ENCODE measurements at regions not wholly inside any gene's neighbourhood (a gene's known extent, or its start where the extent isn't known, plus 50 kb on each side); places are given as distances from the start of the nearest gene placed in this dataset.

DNA sequence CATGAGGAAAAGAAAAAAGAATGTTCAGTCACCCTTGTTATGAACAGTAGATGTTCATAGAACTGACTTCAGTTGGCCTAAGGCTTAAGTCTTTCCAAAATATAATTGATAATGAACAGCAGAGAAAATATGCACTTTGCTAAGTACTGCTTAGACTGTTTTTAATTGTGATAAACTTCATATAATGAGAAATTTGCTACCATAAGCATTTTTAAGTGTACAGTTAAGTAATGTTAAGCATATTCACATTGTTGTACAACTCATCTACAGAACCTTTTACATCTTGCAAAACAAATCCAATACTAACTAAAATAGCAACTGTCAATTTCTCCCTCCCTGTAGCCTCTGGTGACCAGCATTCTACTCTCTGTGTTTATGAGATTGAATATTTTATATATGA lies 792.2 kb upstream of the LCORL start:
- DNase-seq: no peak

DNA sequence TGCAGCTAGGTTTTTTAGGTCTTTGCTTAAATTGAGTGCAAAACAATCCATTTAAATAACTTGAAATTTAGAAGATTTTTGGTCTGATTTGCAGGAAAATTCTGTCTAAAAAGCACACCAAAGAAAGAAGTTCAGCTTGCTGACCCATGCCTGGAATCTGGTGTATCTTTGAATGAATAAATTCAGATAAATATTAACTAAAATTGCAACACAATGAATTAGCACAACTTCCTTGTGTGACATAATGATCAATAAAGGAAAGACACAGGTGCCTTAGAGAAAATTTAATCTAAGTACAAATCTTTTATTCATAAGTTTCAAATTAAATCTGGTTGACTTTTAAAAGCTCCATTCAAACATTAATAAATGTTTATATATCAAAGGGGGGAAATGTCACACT lies 791.5 kb upstream of the LCORL start:
- DNase-seq: no peak

DNA sequence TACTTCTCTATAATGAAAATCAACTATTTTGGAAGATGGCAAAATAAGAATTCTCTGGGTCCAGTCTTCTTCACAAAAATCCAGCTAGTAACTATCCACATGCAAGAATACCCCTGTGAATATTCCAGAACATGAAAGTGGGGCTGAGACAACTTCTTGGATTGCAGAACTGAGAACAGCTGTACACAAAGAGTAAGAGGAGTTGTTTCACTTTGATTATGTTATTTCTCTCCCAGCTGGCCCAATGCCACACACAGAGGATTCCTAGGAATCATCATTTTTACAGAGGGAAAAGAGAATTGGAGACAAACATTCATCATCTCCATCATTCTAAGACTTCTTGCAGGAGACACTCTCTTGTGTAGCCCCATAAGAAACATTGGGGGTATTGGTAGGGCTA lies 782.2 kb upstream of the LCORL start:
- no peak for DNase-seq

DNA sequence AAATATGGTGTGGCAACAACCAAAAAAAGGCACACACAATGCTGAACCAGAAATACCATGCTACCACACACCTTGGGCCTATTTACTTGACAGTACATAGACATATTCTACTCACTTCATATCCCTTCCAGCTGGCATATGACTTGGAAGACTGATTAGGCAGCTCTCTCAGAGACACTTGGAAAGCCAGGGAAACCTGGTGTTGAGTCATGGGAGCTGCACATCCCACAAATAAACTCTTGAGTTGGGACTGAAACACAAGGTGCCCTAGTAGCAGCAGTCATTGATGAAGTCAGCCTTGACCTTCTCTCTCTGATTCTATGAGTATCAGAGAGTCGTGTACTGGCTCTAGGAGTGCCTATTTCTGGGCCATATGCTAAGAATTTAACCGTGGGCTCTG lies 776.6 kb upstream of the LCORL start:
- DNase-seq: no peak

DNA sequence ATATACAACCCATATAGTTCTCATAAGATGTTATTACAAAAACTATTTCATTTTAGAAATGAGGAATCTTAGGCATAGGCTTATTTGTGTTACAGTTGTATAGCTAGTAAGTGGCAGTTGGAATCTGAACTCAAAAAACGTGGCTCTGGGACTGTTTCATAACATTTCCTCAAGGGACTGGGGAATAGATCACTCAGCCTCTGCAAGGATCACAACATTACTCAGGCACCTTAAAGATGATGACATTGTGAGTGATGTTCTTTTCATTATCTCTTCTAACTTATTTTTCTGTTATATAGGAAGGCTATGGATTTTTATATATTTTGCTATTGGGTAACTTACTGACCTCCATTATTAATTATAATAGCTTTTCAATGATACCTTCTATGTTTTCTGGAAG lies 774.2 kb upstream of the LCORL start:
- no peak for DNase-seq

DNA sequence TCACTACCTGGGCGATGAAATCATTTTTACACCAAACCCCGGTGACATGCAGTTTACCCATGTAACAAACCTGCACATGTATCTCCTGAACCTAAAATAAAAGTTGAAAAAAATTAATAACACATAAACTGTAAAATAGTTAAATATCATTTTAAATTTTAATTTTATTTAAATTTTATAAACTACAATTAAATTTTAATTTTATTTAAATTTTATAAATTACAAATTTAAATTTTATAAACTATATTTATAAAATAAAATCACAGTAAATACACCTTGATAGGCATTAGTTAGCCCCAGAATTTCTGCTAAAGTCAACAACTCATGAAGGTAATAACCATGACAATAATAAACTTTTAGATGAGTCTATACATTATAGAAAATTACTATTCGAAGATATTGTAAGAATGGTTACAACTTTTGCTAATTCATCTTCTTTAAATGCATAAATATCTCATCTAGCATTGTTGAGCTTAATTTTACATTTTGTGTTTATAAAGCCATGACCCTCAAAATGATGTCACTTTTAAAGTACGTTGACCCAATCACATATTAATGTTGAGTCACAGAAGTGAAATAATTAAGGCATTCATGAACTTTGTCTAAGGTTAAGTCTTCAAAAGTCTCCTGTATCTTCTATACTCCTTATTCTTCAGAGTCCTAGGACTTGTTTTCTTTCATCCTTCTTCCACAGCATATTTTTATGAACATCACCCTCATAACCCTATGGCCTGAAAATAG lies 755.8 kb upstream of the LCORL start:
- no peak for DNase-seq

DNA sequence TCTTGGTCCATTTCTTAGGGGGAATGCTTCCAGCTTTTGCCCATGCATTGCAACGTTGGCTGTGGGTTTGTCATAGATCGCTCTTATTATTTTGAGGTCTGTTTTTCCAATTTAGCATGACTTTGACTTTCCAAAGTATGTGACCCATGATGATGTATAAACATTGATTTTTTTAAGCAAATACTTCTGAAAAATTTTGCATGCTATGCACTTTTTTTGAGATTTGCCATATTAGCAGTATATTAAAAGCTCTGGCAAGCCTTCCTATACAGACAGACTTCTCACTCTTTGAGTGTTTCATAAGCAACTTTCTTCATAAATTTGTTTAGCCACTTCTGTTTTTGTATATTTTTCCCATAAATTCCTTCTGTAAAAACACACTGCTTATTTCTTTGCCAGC lies 746.4 kb upstream of the LCORL start:
- DNase-seq: no peak

DNA sequence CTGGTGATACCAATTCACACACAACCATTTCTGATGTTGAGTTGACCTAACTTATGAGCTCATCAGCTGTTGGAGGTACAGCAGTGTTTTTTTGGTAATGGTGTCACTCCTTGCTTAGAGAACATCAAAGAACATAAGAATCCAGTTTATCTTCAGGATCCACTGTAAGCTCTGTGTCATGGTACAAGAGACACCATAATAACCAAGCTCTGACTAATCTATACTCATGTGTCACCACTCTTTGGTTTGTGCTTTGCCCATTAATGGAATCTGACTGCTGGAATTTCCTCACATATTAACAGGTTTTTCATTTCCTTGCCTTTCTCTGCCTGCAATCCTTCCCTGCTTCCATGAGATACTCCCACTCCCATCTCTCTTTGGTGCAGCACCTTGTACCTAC lies 735.1 kb upstream of the LCORL start:
- no peak for DNase-seq

DNA sequence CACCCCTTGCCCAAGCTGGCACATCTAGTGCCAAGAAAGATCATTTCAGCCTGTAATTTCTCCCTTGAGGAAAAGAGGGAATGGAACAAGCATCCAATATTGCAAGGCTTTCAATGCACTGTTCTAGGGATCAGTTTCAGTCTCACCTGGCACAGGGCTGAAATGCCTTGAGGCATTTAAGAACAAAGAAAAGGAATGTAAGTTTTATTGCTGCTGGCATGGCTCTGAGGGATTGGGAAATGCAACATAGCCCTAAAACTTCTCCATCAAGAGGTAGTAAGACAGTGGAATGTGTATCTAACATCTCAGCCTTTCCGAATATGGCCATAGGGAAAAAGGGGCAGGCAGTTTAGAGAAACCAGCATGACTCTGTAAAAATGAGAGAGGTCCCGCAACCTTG lies 732.6 kb upstream of the LCORL start:
- DNase-seq: no peak

DNA sequence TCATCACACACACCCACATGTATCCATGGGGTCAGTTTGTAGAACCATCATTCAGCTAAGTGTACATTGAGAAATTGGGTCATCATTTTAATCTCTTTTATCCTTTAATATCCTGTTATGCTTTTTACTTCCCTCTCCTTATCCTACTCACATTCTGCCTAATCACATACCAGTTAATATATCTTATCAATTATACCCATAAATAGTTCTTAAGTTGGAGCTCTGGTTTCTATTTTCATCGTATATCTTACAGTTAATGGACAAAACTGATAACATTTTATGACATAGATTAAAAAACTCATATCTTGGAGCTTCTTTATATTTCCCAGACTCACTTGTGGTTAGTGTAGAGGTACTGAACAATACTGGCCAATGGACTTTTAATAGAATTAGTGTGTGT lies 729.5 kb upstream of the LCORL start:
- no peak for DNase-seq

DNA sequence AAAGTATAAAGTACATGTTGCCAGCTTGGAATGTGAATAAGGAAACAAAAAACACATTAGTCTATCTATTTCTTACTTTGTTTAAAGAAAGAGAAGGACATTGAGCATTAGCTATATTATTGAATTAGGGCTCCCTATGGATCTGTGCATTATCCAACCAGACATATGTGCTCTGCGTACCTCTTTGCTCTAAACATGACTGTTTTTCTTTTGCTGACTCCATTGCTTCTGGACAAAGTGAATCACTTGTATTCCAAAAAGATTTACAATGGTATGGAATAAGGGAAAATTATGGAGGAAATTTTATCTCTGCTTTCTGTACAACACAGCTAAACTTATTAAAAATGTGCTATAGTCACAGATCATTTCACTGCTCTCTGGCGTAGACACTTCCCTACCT lies 727.8 kb upstream of the LCORL start:
- DNase-seq: no peak

DNA sequence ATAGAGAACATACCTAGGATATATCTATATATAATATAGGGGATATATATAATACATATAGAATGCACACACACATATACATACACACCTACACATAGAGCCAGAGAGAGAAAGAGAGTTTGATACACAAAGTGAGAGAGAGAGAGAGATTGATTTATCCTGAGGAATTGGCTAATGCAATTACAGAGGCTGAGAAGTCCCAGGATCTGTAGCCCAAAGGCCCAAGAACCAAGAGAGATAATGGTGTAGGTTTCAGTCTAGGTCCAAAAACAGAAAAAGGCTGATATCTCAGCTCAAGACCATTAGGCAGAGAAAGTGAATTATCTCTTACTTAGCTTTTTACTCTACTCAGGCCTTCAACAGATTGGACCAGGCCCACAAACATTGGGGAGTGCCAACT lies 715.0 kb upstream of the LCORL start:
- no peak for DNase-seq

DNA sequence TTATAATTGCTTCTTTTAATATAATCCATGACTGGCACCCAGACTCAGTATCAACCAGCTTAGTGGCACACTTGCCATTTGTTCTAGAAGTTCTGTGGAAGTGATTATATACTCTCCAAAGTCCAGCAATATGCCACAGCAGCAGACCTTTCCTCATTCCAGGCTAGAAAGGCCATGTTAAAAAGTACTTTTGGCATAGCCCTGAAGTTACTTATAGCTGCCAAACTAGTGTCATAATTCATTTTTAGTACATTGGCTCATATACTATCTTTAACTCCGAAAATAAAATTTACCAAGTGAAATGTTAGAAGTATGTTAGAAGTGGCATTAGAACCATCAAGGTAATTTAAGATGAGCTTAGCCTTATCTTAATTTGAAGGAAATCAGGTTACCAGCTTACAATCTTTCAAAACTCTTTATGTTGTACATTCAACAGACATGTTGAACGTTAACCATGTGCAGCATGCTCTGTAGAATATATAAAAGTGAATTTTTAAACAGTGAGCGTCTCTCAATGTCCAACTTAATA lies 714.2 kb upstream of the LCORL start:
- DNase-seq: no peak

DNA sequence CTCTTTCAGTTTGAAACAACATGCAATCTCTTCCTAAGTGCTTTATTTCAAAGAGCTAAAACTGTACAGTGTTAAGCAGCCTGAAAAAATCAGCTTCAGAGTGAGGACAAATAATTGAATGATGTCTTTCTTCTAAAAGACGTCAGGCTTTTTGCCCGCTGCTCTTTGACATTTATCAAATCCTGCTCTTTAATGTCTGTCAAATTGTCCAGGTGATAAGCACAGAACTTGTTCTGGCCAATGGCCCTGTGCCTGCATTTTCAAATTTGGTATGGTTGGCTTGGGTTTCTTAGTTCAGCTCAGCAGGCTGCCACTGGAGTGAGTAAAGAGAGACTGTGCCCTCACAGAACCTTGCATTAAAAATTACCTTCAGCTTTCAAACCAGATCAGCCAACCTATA lies 712.9 kb upstream of the LCORL start:
- DNase-seq: no peak

DNA sequence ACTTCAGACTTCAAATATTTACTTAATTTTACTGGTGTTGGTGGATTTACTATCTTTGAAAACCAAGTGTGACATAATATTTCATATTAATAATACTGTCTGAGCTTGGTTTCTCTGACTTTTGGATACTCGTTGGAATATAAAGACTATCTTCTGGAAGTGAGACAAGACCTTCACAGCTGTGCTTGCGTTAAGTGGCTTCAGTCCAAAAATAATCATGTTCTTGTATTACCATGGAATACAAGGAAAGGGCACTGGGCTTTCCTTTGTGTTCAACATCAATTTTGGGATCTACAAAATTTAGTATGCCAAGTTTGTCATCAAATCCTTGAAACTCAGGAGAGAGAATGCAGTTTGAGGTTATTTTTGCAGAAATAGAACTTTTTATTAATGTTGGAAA lies 712.4 kb upstream of the LCORL start:
- DNase-seq: no peak

DNA sequence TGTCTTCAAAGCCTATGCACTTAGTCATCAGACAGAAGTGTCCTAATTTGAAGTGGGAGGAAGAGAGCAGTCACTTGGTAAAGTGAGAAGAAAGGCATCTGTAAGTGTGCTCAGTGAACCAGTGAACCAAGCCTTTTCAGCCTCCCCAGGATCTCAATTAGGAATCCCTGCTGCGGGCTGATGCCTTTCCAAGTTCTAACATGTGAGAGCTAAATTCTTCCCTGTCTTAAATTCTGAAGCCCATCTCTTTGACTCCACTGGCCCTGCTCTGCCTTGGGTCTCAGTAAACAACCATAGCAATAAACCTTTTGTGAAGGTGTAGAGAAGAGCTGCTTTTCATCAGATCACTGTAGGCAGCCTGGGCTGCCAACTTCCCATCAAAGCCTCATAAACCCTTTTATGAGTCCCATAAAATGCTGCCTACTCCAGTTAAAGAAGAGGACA lies 701.2 kb upstream of the LCORL start:
- DNase-seq: no peak

DNA sequence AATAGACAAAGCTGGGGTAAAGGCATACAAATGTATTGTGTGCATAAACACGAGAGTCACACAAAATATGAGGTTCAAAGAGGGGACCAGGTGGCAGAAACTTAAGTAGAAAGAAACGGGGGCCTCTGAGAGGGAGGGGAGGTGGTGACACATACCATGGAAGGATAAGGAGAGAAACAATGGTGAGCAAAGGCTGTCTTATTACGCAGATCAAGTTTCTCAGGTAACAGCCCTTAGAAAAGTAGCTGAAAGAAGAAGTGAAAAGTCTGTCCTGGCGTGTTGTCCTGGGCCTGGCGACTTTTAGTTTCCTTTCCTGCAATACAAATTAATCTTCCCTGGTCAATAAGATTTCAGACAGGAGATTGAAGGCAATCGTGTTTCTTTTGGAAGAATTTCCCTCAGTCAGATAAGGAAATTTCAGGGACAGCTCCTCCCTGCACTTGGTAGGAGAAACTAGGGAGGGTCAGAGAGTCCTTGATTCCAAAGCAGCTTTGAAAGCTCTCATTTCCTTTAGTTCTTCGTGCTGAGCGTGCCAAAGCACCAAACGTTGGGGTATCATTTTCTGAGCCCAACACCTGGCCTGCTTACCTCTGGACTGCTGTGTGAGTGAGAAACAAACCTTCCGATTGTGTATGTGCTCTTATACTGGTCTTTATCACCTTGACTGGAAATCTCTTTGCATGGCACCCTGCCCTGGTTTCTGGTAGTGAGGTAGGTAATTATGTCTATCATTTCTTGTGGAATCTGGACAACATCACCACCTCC lies 676.7 kb upstream of the LCORL start:
- no peak for DNase-seq

DNA sequence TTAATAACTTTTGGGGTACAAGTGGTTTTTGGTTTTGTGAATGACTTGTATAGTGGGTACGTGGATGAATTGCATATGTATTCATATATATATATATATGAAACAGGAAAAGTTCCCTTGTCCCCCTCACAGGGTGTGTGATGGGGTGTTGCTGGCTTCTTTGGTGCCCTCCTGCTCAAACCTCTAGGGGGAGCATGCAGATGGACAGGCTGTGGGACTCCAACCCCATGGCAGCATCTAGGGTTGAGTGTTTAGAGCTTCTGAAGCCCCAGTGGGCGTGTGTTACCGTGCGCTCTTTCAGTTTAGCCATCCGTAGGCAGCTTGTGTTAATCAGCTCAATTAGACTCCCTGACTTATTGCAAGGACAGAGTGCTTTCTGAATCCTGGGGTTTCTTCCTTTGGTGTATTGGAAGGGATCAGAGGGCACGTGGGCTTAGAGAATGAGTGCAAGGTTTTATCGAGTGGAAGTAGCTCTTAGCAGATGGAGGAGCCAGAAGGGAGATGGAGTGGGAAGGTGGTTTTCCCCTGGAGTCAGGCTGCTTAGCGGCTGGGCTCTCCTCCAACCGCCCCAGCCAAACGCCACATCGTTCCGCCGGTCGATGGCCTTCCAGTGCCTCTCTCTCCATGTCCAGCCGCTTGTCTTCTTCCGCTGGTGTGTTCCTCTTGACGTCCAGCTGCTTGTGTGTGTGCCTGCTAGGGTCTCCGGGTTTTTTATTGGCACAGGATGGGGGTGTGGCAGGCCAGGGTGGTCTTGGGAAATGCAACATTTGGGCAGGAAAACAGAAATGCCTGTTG lies 674.4 kb upstream of the LCORL start:
- no peak for DNase-seq

DNA sequence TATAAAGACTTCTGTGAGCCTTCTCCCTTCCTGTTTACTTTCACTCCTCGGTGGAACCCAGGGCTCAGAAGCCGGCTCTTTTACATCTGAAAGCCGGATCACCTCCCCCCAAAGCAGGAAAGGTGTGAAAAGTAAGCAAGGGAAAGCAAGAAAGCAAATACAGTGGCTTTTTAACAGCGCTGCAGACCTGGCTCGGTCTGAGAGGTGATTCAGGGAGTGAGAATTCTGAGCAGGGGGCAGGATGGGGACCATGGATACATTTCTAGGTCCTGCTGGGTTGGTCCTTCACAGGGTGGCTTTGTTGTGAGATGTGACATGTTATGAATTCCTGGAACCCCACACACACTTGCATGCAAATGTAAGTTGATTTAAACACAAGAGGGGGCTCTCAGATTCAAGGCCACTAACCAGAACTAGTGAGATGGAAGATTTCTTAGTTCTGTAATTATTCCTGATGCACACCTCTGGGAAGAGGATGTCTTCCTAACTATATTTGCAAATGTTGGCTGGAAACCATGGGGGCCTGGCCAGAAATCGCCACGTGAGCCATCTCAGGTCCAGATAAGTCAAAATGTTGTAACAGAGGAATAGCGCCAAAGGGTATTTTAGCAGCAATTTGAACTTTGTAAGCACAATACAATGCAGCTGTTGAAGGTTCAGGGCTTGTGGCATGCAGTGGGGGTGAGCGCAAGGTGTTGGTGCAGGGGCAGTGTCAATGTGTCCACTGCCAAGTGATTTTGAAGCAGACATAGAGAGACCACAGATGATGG lies 670.1 kb upstream of the LCORL start:
- no peak for DNase-seq

DNA sequence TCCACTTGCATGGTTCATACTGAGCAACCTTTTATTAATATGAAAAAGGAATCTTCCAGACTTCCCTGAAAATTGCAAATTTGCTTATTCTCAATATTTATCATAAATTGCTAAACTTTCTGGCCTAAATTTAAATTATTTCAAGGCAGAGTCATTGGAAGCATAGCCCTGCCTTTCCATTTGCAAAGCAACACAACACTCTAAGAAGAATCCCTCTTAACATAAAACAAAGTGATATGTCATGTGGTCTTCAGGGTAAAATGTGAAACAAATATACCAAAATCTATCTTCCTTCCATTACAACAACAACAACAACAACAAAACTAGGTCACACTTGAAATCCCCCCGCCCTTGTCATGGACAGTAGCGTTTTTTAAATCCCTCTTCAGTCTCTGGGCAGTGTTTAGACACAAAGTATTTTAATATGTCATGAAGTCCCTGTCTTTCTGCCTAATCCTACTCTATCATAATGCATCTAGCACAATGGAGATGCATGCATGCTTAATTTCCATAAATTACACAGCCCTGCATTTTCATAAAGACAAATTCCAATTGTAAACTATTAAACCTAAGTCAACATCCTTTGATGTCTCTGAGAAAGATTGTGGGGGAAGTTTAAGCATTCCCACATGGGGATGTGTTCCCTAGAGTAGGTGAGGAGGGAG lies 668.9 kb upstream of the LCORL start:
- DNase-seq: no peak

DNA sequence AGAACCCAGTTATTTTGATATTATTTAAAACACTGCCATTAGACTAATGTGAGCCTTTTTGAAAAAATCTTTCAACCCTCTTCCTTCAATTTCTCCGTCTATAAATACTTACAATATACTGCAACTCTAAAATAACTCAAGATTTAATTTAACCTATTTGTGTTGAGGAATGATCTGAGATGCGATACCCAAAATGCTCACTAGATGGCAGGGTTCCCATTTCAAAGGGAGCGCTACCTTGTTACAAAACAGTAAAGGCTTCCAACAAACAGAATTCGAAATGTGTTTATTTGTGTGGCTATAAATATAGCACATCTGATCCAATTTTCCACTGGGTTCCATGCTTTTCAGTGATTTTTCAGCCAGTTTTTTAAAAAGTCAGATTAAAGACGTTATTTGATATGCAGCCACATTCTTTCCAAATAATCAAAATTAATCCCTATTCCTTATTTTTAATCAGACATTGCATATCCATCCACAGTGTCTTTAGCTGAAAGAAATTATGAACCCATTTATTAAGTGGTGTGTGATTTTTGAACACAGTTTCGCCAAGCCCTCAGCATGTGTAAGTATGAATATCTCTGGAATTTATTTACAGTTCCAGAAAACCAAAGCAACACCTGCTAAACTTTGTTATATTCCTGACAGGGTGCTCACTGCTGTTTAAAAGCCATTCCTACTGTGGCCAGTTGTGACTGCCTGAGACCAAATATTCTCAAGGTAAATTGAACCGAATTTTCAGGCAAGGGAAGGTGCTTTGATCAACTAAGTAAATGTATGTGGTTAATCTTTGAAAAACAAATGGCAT lies 668.0 kb upstream of the LCORL start:
- peak; percentile 41 for DNase-seq
